HG03108 (cell line): ENCODE measurements at regions not wholly inside any gene's neighbourhood (a gene's known extent, or its start where the extent isn't known, plus 50 kb on each side); places are given as distances from the start of the nearest gene placed in this dataset.

ENCODE experiments used
- ATAC-seq: cut with Tn5 transposase; IDR thresholded peaks from one replicate; pipeline ENCODE4 v1.9.1; 2021; ENCODE audit warnings: moderate library complexity; ENCODE audit not compliant: unreplicated experiment

DNA sequence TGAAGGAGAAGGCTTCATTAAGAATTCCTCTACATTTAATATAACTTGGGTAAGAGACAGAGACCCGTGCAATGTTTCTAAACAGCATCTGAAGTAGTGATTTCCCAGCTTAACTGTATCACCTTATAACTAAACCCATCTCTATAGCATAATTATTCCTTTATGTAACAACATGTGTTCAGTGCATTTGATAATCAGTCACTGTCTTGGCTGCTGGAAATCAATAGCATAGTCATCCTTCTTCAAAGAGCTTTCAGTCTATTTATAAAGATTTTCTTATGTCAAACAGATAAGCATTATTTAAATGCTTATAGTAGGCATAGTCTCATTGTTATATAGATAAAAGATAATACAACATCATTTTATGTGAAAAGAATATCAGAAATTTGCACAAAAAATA lies 80.1 kb upstream of the TYRP1 start:
- no peak for ATAC-seq

DNA sequence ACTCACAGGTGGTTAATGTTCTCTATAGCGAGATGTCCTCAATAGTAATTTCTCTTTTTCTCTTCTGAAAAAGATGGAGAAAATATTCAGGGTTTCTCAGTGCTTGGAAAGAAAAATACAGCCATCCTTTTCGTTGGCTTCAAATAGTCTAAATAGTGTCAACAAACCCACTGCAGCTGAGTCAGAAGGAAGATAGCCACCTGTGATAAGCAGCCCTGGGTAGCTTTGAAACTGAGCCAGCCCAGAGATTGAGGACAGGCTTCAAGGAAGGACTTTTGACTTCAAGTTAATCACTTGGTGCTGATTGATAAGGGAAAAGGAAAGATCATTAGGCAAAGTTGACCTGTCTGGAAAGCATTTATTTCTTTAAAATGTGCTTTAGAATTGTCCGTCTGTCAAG lies 78.7 kb upstream of the TYRP1 start:
- no peak for ATAC-seq

DNA sequence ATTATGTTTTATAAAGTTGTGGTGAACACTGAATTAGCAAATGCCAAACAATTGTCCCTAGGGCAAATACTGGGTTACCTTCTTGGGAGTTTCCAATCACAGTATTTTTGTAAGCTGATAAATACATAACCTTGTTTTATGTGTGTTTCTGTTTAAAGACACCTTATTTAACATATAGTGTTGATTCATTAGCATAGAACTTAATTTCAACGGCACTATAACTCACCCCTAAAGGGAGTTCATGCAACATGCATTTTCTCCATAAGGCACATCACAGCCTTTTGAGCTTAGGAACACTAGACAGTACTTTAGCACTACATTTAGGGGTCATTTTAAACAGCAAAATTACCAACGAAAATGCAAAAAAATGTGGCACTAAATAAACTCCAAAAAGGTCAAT lies 74.2 kb upstream of the TYRP1 start:
- ATAC-seq = no peak

- ATAC-seq = no peak
These were observed 67.3 kb upstream of the TYRP1 start for GRCh38 chr9:12625844-12626243.

DNA sequence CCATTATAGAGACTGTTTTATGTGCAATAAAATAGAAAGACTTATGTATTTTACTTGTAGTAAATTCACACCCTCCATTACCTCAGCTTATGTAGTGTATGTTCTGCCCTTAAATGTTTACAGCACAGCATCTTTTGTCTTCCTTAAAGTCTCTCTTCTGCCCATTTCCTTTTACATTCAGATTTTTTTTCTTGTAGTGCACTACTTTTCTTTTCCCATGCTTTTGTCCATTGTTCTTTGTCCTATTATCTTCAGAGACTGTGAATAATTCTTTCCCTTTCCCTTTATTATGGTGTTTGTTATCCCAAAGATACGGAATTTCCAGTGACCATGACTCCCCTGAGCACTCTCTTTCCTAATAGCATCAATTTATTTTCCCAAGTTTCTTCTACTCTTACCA lies 66.1 kb upstream of the TYRP1 start:
- no peak for ATAC-seq

GRCh38 chr9:12628546-12628945 lies 64.6 kb upstream of the TYRP1 start:
- ATAC-seq = no peak

- ATAC-seq = no peak
These were observed 64.1 kb upstream of the TYRP1 start for GRCh38 chr9:12629067-12629466.

- ATAC-seq = no peak
These were observed 61.3 kb upstream of the TYRP1 start for GRCh38 chr9:12631866-12632265.

DNA sequence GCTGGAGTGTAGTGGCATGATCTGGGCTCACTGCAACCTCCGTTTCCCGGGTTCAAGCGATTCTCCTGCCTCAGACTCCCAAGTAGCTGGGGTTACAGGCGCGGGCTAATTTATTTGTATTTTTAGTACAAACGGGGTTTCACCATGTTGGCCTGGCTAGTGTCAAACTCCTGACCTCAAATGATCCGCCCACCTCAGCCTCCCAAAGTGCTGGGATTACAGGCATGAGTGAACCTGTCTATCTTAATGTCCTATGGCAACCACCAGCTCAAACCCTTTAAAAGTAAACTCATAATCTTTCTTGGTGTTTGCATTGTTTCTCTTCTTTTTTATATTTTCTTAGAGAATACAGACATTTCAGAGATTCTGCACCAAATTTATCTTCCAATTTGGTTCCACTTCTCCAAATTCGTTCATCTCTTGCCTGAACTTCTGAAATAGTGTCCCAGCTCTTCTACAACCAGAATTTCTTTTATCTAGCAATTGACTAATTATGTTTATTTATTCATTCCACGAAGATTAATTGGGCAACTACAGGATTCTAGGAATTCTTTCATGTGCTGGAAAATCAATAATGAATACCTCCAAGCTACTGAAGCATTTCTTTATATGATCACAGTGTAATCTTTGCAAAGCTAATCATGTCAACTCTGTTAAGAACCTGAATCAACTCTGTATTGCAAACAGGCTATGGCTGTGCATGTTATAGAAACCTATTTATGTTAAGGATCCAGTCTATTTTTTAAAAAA lies 60.0 kb upstream of the TYRP1 start:
- ATAC-seq = no peak

DNA sequence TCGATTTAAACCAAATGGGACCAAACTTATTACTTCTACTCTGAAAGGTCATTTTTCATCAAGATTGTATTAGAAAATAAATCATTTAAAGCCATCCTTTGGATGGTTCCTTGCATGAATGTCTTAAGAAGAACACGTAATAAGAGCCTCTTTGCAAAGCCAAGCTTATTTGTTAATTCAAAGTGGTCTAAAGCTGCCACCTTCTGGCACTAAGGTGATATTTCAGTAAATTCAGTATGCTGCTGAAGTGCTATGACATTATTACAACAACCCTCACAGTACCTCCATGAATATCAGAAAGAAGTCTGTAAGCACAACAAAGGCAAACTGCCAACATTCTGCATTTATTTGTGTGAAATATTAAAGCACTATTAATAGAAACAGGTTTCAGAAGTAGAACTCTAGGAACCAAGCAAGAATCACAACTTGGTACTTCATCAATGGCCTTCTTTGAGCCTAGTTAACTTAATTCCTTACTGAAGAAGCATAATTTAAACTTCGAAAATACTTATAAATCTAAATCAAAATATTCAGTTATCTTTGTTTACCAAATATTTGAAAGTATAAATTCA lies 53.1 kb upstream of the TYRP1 start:
- ATAC-seq = no peak

GRCh38 chr9:12640866-12641636 lies 52.1 kb upstream of the TYRP1 start:
- ATAC-seq = no peak
